ENCODE measurements at regions not wholly inside any gene's neighbourhood (a gene's known extent, or its start where the extent isn't known, plus 50 kb on each side); places are given as distances from the start of the nearest gene placed in this dataset.

DNA sequence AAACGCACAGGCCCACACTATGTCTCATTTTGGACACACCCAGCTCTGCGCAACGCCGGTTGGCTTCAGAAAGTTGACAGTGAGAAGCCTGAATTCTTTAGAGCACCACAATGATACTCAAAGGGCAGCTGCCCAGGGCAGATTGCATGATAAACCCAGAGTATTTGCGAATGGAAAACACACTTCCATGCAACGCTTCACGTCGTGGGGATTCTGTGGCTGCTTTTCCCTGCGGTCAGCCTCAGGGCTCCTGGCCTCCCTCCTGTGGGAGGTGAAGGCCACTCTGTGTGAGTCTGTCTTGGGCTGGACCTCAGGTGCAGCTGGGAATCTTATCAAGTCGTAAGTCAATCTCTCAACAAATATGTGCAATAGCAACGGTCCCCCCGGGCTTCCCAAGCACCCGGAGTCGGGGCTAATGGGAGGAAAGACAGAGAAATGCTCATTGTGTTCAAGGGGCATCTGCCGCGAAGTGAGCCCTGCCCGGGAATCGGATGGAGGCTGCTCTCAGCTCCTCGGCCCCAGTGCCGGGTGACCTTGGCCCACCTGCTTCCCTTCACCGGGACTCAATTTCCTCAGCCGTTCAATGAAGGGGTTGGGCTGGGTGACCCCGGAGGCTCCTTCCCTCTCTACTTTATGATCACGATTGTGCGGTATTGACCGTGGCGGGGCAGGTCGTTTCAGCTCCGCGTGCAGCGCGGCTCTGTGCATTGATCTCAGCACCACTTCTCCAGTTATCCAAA, 623.6 kb downstream of the BRD1 start:
- TF ChIP-seq POLR2AphosphoS5 (IDR thresholded peaks at IDR 0.05; ENCODE audit: low read depth, low read length) (no peak), CTCF (IDR thresholded peaks at IDR 0.05) (no peak), REST (IDR thresholded peaks at IDR 0.05; ENCODE audit: insufficient read depth in 1 of 2, low read depth in 2 of 2, low read length in 1 of 2) (no peak), SIN3A (IDR thresholded peaks at IDR 0.05; ENCODE audit: borderline replicate concordance, insufficient read depth, low read depth, low read length) (no peak)

Measured in Panc1 (cell line).